B cell (primary cell): ENCODE measurements at regions not wholly inside any gene's neighbourhood (a gene's known extent, or its start where the extent isn't known, plus 50 kb on each side); places are given as distances from the start of the nearest gene placed in this dataset.

Experiments used
- ATAC-seq: fragments of 200-7000 bp; cut with Tn5 transposase; one replicate; pipeline ENCODE4 v1.10.0; 2021; ENCODE audit warnings: low read depth, mild to moderate bottlenecking, moderate number of reproducible peaks, moderate library complexity
- CTCF ChIA-PET: fragments of 350-600 bp; sonication (Branson Sonifier 250); formaldehyde crosslinking; loops from one replicate; lab custom pipeline; 2021; ENCODE audit warnings: antibody characterized with exemption, inconsistent platforms; lab: Charles Lee
- POLR2A ChIA-PET: fragments of 350-600 bp; sonication (Branson Sonifier 250); formaldehyde crosslinking; loops from one replicate; lab custom pipeline; 2021; ENCODE audit warnings: antibody characterized with exemption; lab: Charles Lee
- DNase-seq: peaks from one replicate; pipeline ENCODE4 v3.0.0; 2013
- H2AFZ ChIP-seq: 2 replicates; pipeline ENCODE4 v1.6.1; 2012; ENCODE audit warnings: mild to moderate bottlenecking, low read depth, low read length; ENCODE audit not compliant: insufficient read depth, poor library complexity, severe bottlenecking
- H3K27ac ChIP-seq, 2 donors: 1 replicate in 1 of 2; 2 replicates in 1 of 2; pipeline ENCODE4 v1.5.1; 2012 to 2013; ENCODE audit warnings: low read length in 2 of 2, mild to moderate bottlenecking in 2 of 2, moderate library complexity in 1 of 2
- H3K27me3 ChIP-seq, 4 experiments: fragments of 200-600 bp in 1 of 4; sonication (generic) in 1 of 4; replicated peaks in 1 of 4; 1 replicate in 2 of 4; 2 replicates in 2 of 4; pipeline versions ENCODE4 v1.6.1 to v1.7.0; 2013 to 2016; ENCODE audit warnings: low read length in 3 of 4, mild to moderate bottlenecking in 2 of 4, mixed read lengths in 1 of 4, moderate library complexity in 1 of 4; ENCODE audit not compliant: insufficient read depth in 4 of 4, control insufficient read depth in 3 of 4; ENCODE audit errors: control extremely low read depth in 1 of 4
- H3K36me3 ChIP-seq, 2 experiments: replicated peaks in 1 of 2; 1 replicate in 1 of 2; 2 replicates in 1 of 2; pipeline versions ENCODE4 v1.6.1 to v1.7.1; 2013; ENCODE audit warnings: low read length in 1 of 2; ENCODE audit not compliant: insufficient read depth in 2 of 2, control insufficient read depth in 1 of 2; ENCODE audit errors: control extremely low read depth in 1 of 2, extremely low read depth in 1 of 2
- H3K4me1 ChIP-seq, 2 donors: fragments of 200-600 bp in 1 of 2; sonication (generic) in 1 of 2; 1 replicate in 1 of 2; 2 replicates in 1 of 2; pipeline versions ENCODE4 v1.5.1 to v1.6.1; 2013 to 2017; ENCODE audit warnings: low read length in 2 of 2; ENCODE audit not compliant: control insufficient read depth in 2 of 2, insufficient read depth in 2 of 2
- H3K4me2 ChIP-seq: replicated peaks from 2 replicates; pipeline ENCODE3; 2012; ENCODE audit warnings: mild to moderate bottlenecking, low read depth, low read length; ENCODE audit not compliant: poor library complexity, severe bottlenecking
- H3K4me3 ChIP-seq, 5 experiments: fragments of 200-600 bp in 1 of 5; sonication (generic) in 1 of 5; 1 replicate in 3 of 5; 2 replicates in 2 of 5; pipeline versions ENCODE4 v1.5.1 to v1.7.0; 2011 to 2016; ENCODE audit warnings: low read length in 4 of 5, mild to moderate bottlenecking in 4 of 5, low read depth in 2 of 5, control low read depth in 1 of 5, moderate library complexity in 1 of 5; ENCODE audit not compliant: insufficient read depth in 1 of 5; ENCODE audit errors: control extremely low read depth in 1 of 5, extremely low read depth in 1 of 5
- H3K79me2 ChIP-seq: fragments of 200-600 bp; sonication (generic); one replicate; pipeline ENCODE4 v1.6.0; 2016; ENCODE audit warnings: low read length; ENCODE audit not compliant: control insufficient read depth, insufficient read depth
- H3K9ac ChIP-seq: fragments of 200-600 bp; sonication (generic); 2 replicates; pipeline ENCODE4 v1.6.1; 2017; ENCODE audit warnings: mild to moderate bottlenecking, low read length, moderate library complexity
- H3K9me3 ChIP-seq, 3 donors: one replicate each; pipeline versions ENCODE4 v1.6.1 to v1.7.1; 2013; ENCODE audit warnings: low read length in 2 of 3; ENCODE audit not compliant: control insufficient read depth in 2 of 3, insufficient read depth in 1 of 3; ENCODE audit errors: control extremely low read depth in 1 of 3
- H4K20me1 ChIP-seq: 2 replicates; pipeline ENCODE4 v1.6.0; 2012; ENCODE audit warnings: mild to moderate bottlenecking, low read length; ENCODE audit not compliant: insufficient read depth, control insufficient read depth, poor library complexity, severe bottlenecking
- H3K27ac Mint-ChIP-seq: one replicate; pipeline ENCODE4 v1.8.0; 2021; ENCODE audit warnings: mixed read lengths
- H3K27me3 Mint-ChIP-seq: one replicate; pipeline ENCODE4 v1.8.0; 2021; ENCODE audit warnings: mixed read lengths
- H3K4me1 Mint-ChIP-seq: one replicate; pipeline ENCODE4 v1.8.0; 2021; ENCODE audit warnings: mixed read lengths
- H3K4me3 Mint-ChIP-seq: one replicate; pipeline ENCODE4 v1.8.0; 2021; ENCODE audit warnings: mixed read lengths
- H3K9me3 Mint-ChIP-seq: one replicate; pipeline ENCODE4 v1.8.0; 2022; ENCODE audit warnings: mixed read lengths; ENCODE audit not compliant: insufficient read depth
- CTCF ChIP-seq: fragments of 200-600 bp; IDR thresholded peaks from one replicate; pipeline ENCODE4 v1.8.0; 2022; ENCODE audit warnings: antibody characterized with exemption, mild to moderate bottlenecking
- EZH2 ChIP-seq: IDR thresholded peaks from 2 replicates; pipeline ENCODE4 v1.6.1; 2012; ENCODE audit warnings: borderline replicate concordance, low read depth, mild to moderate bottlenecking, moderate library complexity, low read length; ENCODE audit not compliant: insufficient read depth, poor library complexity, severe bottlenecking
- WGBS: methylation state at CpG from one replicate; pipeline ENCODE4 v1.1.5; 2013; ENCODE audit warnings: missing lambda C conversion rate; ENCODE audit not compliant: insufficient coverage; 5-methylcytosine and 5-hydroxymethylcytosine counted together
- intact Hi-C: fragments of 100-400 bp; cut with micrococcal nuclease; formaldehyde crosslinking; loops from one replicate; pipeline ENCODE4 v1.10.0; 2022

GRCh38 chr2:175824243-175824642 lies 177.8 kb downstream of the LNPK start:
- no peaks in the 10 kb centered on the region for H4K20me1 ChIP-seq
- no peak overlapping the region for H3K4me3 ChIP-seq
- H3K36me3 ChIP-seq = no peaks in the 10 kb centered on the region
- intact Hi-C loops = no loop called here
- ATAC-seq = no peak
- WGBS = 100% methylated on average over 1 of the region's 2 CpGs
- H3K27me3 ChIP-seq = no peaks in the 10 kb centered on the region
- no peaks in the 10 kb centered on the region for H3K4me1 ChIP-seq
- H3K4me2 ChIP-seq = no peak overlapping the region
- no peaks in the 10 kb centered on the region for H3K79me2 ChIP-seq
- H3K4me3 Mint-ChIP-seq = no peak overlapping the region
- no peak overlapping the region for H3K9ac ChIP-seq
- no peak overlapping the region for H3K27ac ChIP-seq
- no peaks in the 10 kb centered on the region for H3K4me1 Mint-ChIP-seq
- H2AFZ ChIP-seq = no peak overlapping the region
- peaks cover 0 to 3% (median 0%) of the 10 kb centered on the region in 3 donors for H3K9me3 ChIP-seq
- H3K27ac Mint-ChIP-seq = no peak overlapping the region
- H3K9me3 Mint-ChIP-seq = no peaks in the 10 kb centered on the region
- ChIA-PET POLR2A (no interaction called here), CTCF (no interaction called here)
- TF ChIP-seq CTCF (no peak), EZH2 (no peak)
- peaks cover 3% of the 10 kb centered on the region for H3K27me3 Mint-ChIP-seq
- DNase-seq = no peak

DNA sequence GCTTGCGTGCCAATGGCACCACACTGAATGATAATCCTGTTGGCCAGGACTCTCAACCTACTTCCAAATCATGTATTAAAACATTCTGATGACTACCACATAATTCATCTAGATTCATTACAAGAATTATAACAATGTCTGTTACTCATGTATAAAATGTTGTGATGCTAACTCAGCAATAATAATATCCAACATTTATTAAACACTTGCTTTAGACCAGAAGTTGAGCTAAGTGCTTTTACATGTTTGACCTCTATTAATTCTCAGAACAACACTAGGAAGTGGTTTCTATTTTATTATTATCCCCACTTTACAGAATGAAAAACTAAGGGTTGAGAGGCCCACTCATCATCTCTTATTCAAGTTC lies 178.4 kb downstream of the LNPK start:
- Histone ChIP-seq H3K79me2 (no peaks in the 10 kb centered on the region), H3K4me3 (no peak overlapping the region), H3K27me3 (no peaks in the 10 kb centered on the region), H3K4me2 (no peak overlapping the region), H3K4me1 (no peaks in the 10 kb centered on the region), H2AFZ (no peak overlapping the region), H3K27ac (no peak overlapping the region), H3K9me3 (peaks cover 0 to 3% (median 0%) of the 10 kb centered on the region in 3 donors), H3K36me3 (no peaks in the 10 kb centered on the region), H4K20me1 (no peaks in the 10 kb centered on the region), H3K9ac (no peak overlapping the region)
- H3K27ac Mint-ChIP-seq = no peak overlapping the region
- 100% methylated on average over 1 of the region's 1 CpG for WGBS
- ChIA-PET CTCF (no interaction called here), POLR2A (no interaction called here)
- intact Hi-C loops = no loop called here
- peaks cover 3% of the 10 kb centered on the region for H3K27me3 Mint-ChIP-seq
- TF ChIP-seq CTCF (no peak), EZH2 (no peak)
- H3K4me1 Mint-ChIP-seq = no peaks in the 10 kb centered on the region
- no peak for ATAC-seq
- no peak for DNase-seq
- H3K9me3 Mint-ChIP-seq = no peaks in the 10 kb centered on the region
- no peak overlapping the region for H3K4me3 Mint-ChIP-seq
